ENCODE measurements at regions not wholly inside any gene's neighbourhood (a gene's known extent, or its start where the extent isn't known, plus 50 kb on each side); places are given as distances from the start of the nearest gene placed in this dataset.
A peak's percentile ranks its signal among the peaks of the same experiment; 100 is the strongest.
"Not testable (repeated sequence)": the region's sequence is repeated elsewhere in the genome, so short reads cannot be mapped to it uniquely, and the experiment has no call there.

GRCh38 chr7:127530148-127530547 is 55.2 kb downstream of the GCC1 start:
- peak; percentile 13 for DNase-seq

DNA sequence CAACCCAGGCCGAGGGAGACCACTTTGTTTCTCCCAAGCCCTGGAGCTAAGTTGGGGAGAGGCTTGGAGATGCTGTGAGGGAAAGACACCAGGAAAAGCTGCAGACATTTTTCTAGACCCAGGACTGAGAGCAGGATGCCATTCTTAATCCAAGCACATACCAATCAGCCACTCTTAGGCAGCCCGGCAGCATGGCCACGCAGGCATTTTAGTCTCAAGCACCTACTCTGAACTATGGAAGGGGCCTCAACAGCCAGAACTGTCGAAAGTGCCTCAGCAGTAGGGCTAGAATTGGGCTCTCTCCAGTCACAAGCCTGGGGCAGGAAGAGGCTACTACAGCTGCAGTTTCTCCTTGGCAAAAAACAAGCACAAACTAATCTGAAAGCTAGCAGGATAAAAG is 57.8 kb downstream of the GCC1 start:
- DNase-seq = no peak

GRCh38 chr7:127525866-127526480 is 59.4 kb downstream of the GCC1 start:
- DNase-seq = no peak

- no peak for DNase-seq
Observed at GRCh38 chr7:127516320-127516719, 69.1 kb downstream of the GCC1 start.

- peak; percentile 48 for DNase-seq
Observed at GRCh38 chr7:127514499-127514898, 70.9 kb downstream of the GCC1 start.

DNA sequence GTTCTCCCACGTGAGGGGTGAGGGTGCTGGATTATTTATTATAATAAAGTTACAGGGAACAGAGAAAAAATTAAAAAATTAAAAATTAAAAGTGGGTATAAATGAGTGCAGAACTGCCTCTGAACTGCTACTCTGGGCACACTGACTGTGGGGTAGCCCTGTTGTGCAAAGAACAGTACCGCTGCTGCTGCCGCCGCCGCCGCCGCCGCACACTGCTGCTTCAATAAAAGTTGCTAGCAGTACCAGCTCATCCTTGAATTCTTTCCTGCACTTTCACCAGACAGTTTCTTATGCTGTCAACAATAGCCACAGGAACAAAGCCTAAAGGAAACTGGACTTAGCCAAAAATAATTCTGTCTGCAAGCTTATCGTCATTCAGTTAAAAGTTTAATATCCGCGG is 72.1 kb downstream of the GCC1 start:
- DNase-seq = no peak

DNA sequence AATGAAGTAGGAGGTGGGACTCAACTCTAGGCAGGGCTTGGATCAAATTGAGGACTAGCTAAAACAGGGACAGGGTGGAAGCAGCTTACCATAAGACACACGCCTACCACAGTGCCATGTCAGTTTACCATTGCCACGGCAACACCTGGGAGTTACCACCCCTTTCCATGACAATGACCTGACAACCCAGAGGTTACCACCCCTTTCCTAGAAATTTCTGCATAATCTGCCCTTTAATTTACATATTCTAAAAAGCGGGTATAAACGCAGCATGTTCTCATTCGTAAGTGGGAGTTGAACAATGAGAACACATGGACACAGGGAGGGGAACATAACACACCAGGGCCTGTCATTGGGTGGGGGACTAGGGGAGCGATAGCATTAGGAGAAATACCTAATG is 72.7 kb downstream of the GCC1 start:
- no peak for DNase-seq

DNA sequence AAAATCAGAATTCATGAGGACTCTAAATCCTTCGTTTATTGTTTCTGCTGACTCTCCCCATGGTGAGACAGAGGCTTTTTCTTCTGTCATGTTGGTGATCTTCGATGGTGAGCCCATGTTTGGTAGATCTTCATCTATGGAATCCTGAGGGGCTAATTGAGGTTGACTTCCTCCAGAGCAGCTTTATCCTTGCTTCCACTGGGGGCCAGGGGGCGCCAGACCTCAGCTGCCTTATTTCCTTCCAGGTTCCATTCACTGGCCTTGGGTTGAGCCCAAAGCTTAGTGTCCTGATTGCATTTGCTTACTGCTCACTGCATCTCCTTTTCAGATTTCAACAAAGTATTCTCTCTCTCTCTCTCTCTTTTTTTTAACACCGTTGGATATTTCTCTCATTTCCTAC is 80.7 kb downstream of the GCC1 start:
- DNase-seq = peak; percentile 17

DNA sequence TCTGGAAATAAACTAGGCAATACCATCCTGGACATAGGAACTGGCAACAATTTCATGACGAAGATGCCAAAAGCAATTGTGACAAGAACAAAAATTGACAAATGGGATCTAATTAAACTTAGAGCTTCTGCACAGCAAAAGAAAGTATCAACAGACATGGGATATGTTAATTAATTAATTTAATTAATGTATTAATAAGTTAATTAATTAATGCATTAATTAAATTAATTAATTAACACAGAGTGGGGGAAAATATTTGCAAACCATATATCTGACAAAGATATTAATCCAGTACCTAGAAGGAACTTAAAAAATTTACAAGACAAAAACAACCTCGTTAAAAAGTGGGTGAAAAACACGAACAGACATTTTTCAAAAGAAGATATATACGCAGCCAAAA is 83.6 kb downstream of the GCC1 start:
- no peak for DNase-seq

GRCh38 chr7:127487381-127487780 is 94.9 kb upstream of the ZNF800 start:
- no peak for DNase-seq

DNA sequence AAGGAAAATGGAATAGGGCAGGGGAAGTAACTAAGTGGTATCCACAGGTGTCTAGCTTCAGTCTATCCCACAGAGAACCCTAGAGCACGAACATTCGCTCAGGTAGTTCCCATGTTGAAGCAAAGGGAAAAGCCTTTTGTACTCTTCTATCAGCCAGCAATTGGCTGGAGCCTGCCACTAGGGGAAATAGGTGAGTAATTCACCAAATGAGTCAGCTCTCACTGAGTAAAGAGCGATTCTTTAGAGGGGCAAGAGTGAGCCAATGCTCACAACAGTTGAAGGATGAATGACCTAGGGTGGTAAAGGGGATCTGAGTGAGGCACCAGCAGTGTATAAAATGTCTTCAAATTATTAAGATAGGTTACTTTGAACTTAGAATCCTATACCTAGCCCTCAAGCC is 94.1 kb upstream of the ZNF800 start:
- no peak for DNase-seq

GRCh38 chr7:127485482-127485881 is 93.0 kb upstream of the ZNF800 start:
- DNase-seq = no peak

- DNase-seq = no peak
Observed at GRCh38 chr7:127484954-127485353, 92.4 kb upstream of the ZNF800 start.

DNA sequence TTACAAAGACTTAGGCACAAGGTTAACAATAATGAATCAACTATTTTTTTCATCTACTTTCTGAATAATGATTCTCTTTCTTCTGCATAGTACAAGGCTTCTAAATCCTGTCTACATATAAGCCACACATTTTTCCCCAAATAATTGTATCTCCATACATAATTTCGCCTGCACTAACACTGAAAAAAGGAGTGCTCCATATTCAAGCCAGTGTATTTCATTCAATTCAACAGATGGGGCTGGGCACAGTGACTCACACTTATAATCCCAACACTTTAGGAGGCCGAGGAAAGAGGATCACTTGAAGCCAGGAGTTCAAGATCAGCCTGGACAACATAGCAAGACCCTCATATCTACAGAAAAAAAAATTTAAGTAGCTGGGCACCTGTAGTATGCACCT is 86.0 kb upstream of the ZNF800 start:
- DNase-seq = no peak

GRCh38 chr7:127478024-127478355 is 85.5 kb upstream of the ZNF800 start:
- DNase-seq = no peak

GRCh38 chr7:127477295-127478023 is 85.0 kb upstream of the ZNF800 start:
- no peak for DNase-seq

GRCh38 chr7:127476618-127477017 is 84.1 kb upstream of the ZNF800 start:
- no peak for DNase-seq

DNA sequence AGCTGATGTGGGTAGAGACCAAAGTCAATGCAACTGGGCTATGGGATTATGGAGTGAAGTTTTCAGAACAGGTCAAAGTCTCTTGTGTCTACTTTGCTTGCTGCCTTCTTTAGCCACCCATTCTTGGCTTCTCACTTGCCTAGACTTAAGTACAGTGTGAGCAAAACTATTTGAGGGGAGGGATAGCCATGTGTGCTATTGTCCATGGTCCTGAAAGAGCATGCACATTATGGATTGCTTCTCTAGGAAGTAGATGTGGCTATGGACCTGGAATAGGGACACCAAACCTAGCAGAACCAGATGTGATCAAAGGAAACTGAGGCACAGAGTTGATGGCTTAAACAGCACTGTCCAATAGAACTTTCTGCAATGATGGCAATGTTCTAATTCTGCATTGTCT is 81.9 kb upstream of the ZNF800 start:
- DNase-seq = peak; percentile 3

GRCh38 chr7:127473409-127473808 is 80.9 kb upstream of the ZNF800 start:
- DNase-seq = no peak

DNA sequence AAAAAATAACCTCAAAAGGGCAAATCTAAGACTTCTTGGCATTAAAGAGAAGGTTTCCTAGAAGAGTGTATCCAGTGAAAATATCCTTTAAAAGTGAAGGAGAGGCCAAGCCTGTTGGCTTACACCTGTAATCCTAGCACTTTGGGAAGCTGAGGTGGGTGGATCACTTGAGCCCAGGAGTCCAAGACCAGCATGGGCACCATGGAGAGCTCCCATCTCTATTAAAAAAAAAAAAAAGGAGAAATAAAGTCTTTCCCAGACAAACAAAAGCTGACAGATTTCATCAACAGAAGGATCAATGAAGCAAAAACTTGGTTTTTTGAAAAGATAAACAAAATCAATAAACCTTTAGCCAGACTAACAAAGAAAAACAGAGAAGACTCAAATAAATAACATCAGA is 67.6 kb upstream of the ZNF800 start:
- no peak for DNase-seq

- not testable (repeated sequence) for DNase-seq
Observed at GRCh38 chr7:127451258-127451657, 58.8 kb upstream of the ZNF800 start.

DNA sequence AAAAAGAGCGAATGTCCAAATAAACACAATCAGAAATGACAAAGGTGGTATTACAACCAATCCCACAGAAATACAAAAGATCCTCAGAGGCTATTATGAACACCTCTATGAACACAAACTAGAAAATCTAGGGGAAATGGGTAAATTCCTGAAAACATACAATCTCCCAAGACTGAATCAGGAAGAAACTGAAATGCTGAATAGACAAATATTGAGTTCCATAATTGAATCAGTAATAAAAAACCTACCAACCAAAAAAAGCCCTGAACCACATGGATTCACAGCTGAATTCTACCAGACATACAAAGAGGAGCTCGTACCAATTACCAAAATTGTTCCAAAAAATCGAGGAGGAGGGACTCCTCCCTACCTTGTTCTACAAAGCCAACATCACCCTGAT is 56.1 kb upstream of the ZNF800 start:
- DNase-seq = no peak

GRCh38 chr7:127447326-127447945 is 54.9 kb upstream of the ZNF800 start:
- DNase-seq = peak; percentile 49

GRCh38 chr7:127446842-127447241 is 54.3 kb upstream of the ZNF800 start:
- DNase-seq = no peak
